ENCODE measurements at regions not wholly inside any gene's neighbourhood (a gene's known extent, or its start where the extent isn't known, plus 50 kb on each side); places are given as distances from the start of the nearest gene placed in this dataset.

DNA sequence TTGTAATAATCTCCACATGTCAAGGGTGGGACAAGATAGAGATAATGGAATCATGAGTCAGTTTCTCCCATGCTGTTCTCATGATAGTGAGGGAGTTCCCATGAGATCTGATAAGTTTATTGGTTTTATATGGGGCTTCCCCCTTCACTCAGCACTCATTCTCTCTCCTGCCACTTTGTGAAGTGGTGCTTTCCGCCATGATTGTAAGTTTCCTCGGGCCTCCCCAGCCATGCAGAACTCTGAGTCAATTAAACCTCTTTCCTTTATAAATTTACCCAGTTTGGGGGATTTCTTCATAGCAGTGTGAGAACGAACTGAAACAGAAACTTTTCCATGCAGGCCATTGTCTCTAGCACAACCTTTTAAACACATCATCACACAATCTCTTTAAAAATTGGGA is 221.5 kb upstream of the BRINP3 start:
- no peak overlapping the region for H3K27ac ChIP-seq (ENCODE audit: low read depth, low read length)
- no peaks in the 10 kb centered on the region for H3K36me3 ChIP-seq (ENCODE audit: control insufficient read depth, low read length)
- no peaks in the 10 kb centered on the region for H3K27me3 ChIP-seq (ENCODE audit: control insufficient read depth, low read length)
- no peak overlapping the region for H3K4me2 ChIP-seq (ENCODE audit: low read length)
- H3K9me3 ChIP-seq (ENCODE audit: control insufficient read depth, insufficient read depth, low read length), result no peaks in the 10 kb centered on the region
- H3F3A ChIP-seq (ENCODE audit: control insufficient read depth, insufficient read depth), result no peaks in the 10 kb centered on the region
- no peaks in the 10 kb centered on the region for H3K4me1 ChIP-seq (ENCODE audit: control insufficient read depth, low read length)
- H3K79me2 ChIP-seq (ENCODE audit: control insufficient read depth, low read length), result no peaks in the 10 kb centered on the region
- no peaks in the 10 kb centered on the region for H4K20me1 ChIP-seq (ENCODE audit: control insufficient read depth, insufficient read depth, low read depth, low read length)
- no peaks in the 10 kb centered on the region for H3K9me2 ChIP-seq (replicated peaks; ENCODE audit: control insufficient read depth, low read length)
- TF ChIP-seq, protein P1, sequence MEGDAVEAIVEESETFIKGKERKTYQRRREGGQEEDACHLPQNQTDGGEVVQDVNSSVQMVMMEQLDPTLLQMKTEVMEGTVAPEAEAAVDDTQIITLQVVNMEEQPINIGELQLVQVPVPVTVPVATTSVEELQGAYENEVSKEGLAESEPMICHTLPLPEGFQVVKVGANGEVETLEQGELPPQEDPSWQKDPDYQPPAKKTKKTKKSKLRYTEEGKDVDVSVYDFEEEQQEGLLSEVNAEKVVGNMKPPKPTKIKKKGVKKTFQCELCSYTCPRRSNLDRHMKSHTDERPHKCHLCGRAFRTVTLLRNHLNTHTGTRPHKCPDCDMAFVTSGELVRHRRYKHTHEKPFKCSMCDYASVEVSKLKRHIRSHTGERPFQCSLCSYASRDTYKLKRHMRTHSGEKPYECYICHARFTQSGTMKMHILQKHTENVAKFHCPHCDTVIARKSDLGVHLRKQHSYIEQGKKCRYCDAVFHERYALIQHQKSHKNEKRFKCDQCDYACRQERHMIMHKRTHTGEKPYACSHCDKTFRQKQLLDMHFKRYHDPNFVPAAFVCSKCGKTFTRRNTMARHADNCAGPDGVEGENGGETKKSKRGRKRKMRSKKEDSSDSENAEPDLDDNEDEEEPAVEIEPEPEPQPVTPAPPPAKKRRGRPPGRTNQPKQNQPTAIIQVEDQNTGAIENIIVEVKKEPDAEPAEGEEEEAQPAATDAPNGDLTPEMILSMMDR (IDR thresholded peaks at IDR 0.05; ENCODE audit: low read depth, low read length, poor library complexity, severe bottlenecking), result no peak
- no peak for TF ChIP-seq EZH2phosphoT487 (IDR thresholded peaks at IDR 0.05; ENCODE audit: borderline replicate concordance, low read length)
- no peak overlapping the region for H3K4me3 ChIP-seq (ENCODE audit: low read length)

DNA sequence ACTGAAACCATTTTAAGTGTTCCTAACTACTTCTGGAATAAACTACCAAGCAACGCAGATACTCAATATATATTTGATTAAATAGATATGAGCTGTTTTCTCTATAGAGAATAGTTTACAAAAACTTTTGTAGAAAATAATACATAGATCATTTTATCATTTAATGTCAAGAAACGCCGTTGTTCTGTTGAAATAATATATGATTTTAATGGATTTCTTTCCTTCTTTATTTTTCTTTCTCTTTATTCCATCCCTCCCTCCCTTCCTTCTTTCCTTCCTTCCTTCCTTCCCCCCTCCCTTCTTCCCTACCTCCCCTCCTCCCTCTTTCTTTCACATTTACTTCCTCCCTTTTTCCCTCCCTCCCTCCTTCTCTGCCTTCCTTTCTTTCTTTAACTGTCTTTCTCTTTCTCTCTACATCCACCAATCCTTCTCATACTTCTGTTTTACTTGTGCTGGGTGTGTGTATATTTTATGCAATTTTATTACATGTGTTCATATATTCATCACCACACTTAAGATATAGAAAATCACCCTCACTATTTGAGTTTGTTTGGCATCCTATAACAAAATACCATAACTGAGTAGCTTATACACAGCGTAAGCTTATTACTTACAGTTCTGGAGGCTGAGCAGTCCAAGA is 230.9 kb upstream of the BRINP3 start:
- TF ChIP-seq, protein P1 (IDR thresholded peaks at IDR 0.05; ENCODE audit: low read depth, low read length, poor library complexity, severe bottlenecking), result no peak
- no peak for TF ChIP-seq EZH2phosphoT487 (IDR thresholded peaks at IDR 0.05; ENCODE audit: borderline replicate concordance, low read length)
- H3K79me2 ChIP-seq (ENCODE audit: control insufficient read depth, low read length), result no peaks in the 10 kb centered on the region
- H3F3A ChIP-seq (ENCODE audit: control insufficient read depth, insufficient read depth), result no peaks in the 10 kb centered on the region
- no peaks in the 10 kb centered on the region for H3K4me1 ChIP-seq (ENCODE audit: control insufficient read depth, low read length)
- H3K9me3 ChIP-seq (ENCODE audit: control insufficient read depth, insufficient read depth, low read length), result no peaks in the 10 kb centered on the region
- no peaks in the 10 kb centered on the region for H4K20me1 ChIP-seq (ENCODE audit: control insufficient read depth, insufficient read depth, low read depth, low read length)
- H3K9me2 ChIP-seq (replicated peaks; ENCODE audit: control insufficient read depth, low read length), result no peaks in the 10 kb centered on the region
- no peak overlapping the region for H3K4me2 ChIP-seq (ENCODE audit: low read length)
- H3K4me3 ChIP-seq (ENCODE audit: low read length), result no peak overlapping the region
- no peaks in the 10 kb centered on the region for H3K27me3 ChIP-seq (ENCODE audit: control insufficient read depth, low read length)
- H3K27ac ChIP-seq (ENCODE audit: low read depth, low read length), result no peak overlapping the region
- no peaks in the 10 kb centered on the region for H3K36me3 ChIP-seq (ENCODE audit: control insufficient read depth, low read length)

DNA sequence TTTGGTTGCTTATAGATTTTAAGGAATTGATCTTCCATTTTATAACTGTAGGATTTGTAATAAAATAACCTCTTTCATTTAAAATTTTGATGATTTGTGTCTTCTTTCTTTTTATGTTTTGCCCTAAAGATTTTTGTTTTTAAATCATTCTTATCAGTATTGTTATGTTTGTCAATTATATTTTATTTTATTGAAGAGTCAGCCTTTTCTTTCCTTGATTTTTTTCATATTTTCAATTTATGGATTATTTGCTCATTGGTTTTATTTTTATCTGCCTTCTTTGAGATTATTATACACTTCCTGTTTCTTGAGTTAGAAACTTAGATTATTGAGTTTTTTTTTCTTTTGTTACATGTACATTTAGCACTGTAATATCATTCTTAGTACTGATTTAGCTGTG is 233.4 kb upstream of the BRINP3 start:
- H3K4me3 ChIP-seq (ENCODE audit: low read length), result no peak overlapping the region
- no peak overlapping the region for H3K4me2 ChIP-seq (ENCODE audit: low read length)
- H3K27ac ChIP-seq (ENCODE audit: low read depth, low read length), result no peak overlapping the region
- TF ChIP-seq EZH2phosphoT487 (IDR thresholded peaks at IDR 0.05; ENCODE audit: borderline replicate concordance, low read length), result no peak
- TF ChIP-seq, protein P1 (IDR thresholded peaks at IDR 0.05; ENCODE audit: low read depth, low read length, poor library complexity, severe bottlenecking), result no peak
- no peaks in the 10 kb centered on the region for H4K20me1 ChIP-seq (ENCODE audit: control insufficient read depth, insufficient read depth, low read depth, low read length)
- H3F3A ChIP-seq (ENCODE audit: control insufficient read depth, insufficient read depth), result no peaks in the 10 kb centered on the region
- H3K27me3 ChIP-seq (ENCODE audit: control insufficient read depth, low read length), result no peaks in the 10 kb centered on the region
- H3K9me2 ChIP-seq (replicated peaks; ENCODE audit: control insufficient read depth, low read length), result no peaks in the 10 kb centered on the region
- H3K79me2 ChIP-seq (ENCODE audit: control insufficient read depth, low read length), result no peaks in the 10 kb centered on the region
- no peaks in the 10 kb centered on the region for H3K9me3 ChIP-seq (ENCODE audit: control insufficient read depth, insufficient read depth, low read length)
- H3K36me3 ChIP-seq (ENCODE audit: control insufficient read depth, low read length), result no peaks in the 10 kb centered on the region
- H3K4me1 ChIP-seq (ENCODE audit: control insufficient read depth, low read length), result no peaks in the 10 kb centered on the region
